ENCODE measurements at regions not wholly inside any gene's neighbourhood (a gene's known extent, or its start where the extent isn't known, plus 50 kb on each side); places are given as distances from the start of the nearest gene placed in this dataset.
"Not testable (repeated sequence)": the region's sequence is repeated elsewhere in the genome, so short reads cannot be mapped to it uniquely, and the experiment has no call there.

DNA sequence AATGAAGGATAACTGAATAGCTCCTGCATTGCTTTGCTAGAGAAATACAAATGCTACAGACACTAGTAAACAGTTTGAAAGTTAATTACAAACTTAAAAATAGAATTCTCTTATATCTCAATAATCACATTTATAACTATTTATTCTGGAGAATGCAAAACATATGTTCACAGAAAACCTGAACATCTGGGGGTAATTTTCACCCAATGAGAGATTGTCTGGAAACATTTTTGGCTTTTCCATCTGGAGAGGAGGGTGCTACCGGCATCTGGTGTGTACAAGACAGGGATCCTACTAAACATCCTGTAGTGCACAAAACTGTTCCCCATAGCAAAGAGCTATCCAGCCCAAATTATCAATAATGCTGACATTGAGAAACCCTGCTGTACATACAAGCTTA is 378.4 kb upstream of the CHORDC1 start:
- no peak for DNase-seq

DNA sequence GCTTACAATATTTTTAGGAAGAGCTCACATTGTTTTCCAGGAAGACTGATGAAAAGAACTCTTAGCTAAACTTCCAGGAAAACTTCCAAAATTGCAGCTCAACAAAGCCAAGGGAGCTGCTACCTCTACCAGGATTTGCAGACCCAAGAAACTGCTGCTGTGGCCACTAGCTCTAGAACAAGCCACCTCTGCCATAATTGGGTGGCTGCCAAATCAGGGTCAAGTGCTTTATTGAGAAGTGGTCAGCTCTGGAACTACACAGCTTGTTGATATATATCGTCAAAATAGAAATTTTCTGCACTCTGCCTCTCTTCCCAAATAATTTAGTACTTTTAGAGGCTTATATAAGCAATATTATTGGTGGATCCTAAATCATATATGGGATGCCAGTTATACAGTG is 371.8 kb upstream of the CHORDC1 start:
- DNase-seq, result peak; percentile 57

DNA sequence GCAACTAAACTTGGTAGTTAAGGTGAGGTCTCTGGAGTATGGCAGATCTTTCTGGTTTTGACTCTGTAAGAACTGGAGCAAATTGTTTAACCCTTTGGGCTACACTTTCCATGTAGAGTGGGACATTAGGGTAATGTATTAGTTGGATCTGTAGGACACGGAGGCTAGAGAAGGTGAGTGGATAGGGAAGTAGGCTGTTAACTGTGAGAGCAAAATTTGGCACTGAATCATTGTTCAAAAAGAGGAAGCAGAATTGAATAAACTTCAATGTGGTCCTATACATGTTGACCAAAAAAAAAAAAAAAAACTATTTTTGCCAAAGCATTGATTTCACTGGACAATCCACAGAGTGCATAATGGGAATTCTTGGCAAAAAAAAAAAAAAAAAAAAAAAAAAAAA is 370.2 kb upstream of the CHORDC1 start:
- peak; percentile 71 for DNase-seq

DNA sequence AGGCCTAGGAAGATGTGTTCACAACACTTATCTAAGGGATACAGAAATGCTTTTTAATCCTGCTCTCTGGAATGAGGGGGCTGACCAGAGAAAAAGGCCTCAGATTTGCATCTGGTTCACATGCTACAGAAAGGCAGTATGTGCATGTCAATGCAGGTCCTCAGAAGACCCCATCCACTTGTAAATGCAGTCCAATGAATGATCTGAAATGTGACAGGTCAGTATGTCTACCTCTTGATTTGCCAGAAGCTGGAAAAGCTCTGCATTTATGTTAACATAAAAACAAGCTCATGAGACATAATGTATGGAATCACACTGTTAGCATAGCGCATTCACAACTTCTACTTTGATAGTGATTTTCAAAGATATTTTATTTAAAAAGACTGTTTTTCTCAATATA is 367.4 kb upstream of the CHORDC1 start:
- no peak for DNase-seq

DNA sequence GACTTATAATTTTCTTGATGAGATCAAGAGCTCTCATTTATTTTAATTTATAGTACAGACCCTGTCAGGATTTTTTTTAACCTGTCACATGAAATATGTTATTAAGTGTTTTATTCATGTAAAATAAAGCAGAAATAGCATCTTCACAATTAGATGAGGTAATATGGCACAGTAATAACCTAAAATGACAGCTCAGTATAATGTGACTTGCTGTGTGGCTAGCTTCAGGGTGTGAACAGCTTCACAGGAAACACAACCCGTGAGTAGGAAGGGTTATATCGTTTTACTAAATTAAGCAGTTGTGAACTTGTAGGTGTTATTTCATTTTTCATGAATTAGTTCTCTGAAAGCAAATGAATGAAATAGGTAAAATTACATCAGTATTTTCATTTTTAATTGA is 366.9 kb upstream of the CHORDC1 start:
- DNase-seq, result no peak

DNA sequence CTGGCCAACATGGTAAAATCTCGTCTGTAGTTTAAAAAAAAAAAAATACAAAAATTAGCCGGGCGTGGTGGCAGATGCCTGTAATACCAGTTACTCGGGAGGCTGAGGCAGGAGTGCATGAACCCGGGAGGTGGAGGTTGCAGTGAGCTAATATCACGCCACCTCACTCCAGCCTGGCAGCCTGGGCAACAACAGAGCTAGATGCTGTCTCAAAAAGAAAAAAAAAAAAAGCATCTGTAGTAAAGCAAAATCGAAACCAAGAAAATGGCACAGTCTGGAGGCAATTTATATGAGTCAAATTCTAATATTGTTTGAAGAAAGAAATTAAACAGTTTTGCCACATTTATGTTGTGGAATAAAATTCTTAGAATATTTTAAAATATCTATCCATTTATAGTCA is 365.0 kb upstream of the CHORDC1 start:
- DNase-seq, result peak; percentile 23

DNA sequence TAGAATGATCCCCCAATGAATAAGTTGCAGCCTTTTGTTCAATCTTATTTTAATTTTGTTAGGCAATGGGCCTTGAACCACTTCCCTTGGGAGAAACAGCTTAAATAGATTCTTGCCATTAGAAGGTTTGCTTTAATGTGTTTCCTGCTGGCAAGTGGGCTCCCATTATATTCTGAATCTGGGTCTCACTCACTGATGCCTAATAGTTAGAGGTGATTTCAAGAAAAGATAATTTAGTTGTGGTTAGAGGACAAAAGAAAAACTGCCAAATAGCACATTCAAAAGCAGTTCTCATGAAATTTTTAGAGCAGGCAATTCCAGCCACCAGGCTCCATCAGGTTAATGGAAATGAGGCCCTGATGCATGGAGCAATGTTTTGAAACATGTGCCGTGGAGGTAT is 362.6 kb upstream of the CHORDC1 start:
- DNase-seq, result no peak

DNA sequence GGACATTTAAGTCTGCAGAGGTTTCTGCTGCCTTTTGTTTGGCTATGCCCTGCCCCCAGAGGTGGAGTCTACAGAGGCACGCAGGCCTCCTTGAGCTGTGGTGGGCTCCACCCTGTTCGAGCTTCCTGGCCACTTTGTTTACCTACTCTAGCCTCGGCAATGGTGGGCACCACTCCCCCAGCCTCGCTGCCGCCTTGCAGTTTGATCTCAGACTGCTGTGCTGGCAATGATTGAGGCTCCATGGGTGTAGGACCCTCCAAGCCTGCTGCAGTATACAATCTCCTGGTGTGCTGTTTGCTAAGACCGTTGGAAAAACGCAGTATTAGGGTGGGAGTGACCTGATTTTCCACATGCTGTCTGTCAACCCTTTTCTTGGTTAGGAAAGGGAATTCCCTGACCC is 360.1 kb upstream of the CHORDC1 start:
- DNase-seq, result not testable (repeated sequence)

DNA sequence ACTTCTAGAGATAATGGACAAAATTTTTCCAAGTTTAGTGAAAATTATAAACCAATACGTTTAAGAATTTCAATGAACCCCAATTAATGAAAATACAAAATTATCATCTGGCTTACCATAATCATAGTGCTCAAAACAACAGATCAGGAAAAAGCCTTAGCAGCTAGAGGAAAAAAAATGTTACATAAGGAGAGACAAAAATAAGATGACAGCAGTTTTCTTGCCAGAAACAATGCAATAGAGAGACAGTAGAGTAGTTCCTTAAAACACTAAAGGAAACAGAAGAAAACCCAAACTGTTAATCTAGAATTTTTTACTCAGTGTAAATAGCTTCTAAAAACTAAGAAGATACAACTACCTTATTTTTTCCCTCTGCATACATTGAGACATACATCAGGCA is 341.7 kb upstream of the CHORDC1 start:
- DNase-seq, result peak; percentile 7

DNA sequence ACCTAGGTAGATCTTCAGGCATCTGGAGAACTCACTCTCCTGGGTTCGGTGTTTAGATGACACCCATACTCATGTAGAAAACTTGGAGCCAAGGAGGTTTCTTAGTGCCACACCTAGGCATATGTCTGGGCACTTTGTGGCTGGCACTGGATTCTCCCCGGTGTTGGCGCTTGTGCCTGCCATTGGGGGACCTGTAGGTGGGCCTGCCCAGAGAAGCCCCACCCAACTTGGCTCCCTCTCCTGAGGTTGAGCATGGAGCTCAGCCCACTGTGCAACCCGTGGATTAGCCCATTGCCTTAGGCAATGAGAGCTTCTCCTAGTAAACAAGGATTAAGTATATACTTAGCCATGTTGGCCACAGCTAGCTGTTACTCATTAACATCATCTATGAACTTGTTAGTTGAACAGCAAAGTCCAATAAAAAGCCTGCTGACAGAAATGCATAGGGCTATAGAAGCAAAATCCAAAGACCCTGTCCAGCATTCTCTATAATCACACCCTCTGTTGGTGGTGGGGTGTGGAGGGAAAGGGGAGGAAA is 335.5 kb upstream of the CHORDC1 start:
- DNase-seq, result no peak

DNA sequence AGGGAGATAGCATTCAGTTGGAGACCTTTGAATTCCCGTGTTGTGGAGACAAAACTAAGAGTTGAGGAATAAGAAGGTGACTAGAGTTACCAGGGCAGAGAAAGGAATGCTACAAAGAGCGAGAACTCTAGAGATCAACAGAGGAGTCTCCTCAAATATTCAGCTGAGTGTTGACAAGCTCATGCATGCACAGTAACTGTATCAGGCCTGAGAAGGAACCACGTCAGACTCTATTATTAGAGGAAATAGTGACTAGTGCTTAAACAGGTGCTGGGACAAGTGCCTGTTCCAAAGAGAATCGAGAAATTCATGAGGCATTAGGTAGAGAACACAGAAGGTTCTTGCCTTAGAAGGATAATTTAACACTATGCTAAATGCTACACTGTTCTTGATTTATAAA is 333.8 kb upstream of the CHORDC1 start:
- DNase-seq, result no peak

DNA sequence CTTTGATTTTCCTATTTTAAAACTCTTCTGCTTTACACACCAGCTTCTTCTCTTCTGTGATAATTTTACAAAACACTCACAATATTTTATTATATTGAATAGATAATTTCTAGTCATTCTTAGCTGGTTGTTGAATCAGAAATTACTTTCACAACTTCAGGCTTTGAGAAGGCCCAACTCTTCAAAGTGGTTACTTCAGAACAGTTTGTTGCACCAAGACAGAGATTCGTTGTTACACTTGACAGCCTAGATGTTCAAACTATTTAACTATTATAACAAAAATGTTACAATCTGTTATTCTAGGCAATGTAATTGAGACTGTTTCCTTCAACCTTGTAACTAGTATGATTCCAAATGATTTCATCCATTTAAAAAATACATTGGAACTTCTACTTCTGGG is 333.2 kb upstream of the CHORDC1 start:
- DNase-seq, result no peak

DNA sequence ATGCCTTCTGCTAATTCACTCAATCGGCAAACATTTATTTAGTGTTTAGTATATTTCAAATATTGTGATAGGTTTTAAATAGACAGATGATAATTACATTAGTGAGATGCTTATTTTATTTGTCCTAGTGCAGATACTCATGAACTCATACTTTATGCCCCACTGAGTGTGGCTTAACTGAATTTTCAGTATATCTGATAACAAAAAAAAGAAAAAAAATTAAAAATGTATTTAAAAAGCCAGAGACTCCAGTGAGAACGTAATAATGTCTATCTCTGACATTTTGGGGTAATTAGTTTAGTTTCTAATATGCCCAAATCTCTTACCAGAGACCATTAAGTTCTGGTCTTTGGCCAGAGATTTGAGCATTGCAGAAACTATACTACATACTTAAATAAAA is 332.6 kb upstream of the CHORDC1 start:
- no peak for DNase-seq

DNA sequence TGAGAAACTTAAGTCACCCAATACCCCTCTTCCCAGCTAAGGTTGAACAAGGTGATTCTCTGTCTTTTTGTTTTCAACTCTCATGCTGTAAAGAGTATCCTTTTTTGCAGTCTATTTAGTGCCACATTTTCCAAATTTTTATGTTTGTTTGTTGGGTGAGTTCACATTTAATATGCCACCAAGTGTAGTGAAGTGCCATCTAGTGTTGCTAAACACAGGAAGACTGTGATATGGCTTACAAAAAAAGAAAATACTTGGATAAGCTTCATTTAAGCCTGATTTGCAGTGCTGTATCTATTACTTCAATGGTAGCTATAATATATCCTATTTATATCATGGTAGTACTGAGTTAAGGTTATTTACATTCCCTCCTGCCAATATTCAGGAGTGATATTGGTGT is 319.2 kb upstream of the CHORDC1 start:
- DNase-seq, result peak; percentile 21

DNA sequence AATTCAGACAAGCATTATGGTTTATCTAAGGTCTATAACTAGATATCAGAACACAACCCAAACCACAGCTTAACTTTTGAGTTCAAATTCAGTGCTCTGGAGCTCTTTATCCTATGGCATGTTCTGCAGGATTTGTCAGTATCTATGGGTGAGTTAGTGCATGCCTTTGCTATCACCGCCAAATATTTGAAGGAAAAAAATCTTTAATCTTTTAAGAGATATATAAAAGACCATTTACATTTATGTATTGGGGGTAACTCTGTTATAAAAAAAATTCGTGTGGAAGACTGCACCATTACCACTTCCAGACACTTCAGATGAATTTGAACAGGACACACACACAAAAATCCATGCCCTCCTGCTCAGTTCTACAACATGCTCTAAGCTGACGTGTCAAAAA is 313.5 kb upstream of the CHORDC1 start:
- no peak for DNase-seq

DNA sequence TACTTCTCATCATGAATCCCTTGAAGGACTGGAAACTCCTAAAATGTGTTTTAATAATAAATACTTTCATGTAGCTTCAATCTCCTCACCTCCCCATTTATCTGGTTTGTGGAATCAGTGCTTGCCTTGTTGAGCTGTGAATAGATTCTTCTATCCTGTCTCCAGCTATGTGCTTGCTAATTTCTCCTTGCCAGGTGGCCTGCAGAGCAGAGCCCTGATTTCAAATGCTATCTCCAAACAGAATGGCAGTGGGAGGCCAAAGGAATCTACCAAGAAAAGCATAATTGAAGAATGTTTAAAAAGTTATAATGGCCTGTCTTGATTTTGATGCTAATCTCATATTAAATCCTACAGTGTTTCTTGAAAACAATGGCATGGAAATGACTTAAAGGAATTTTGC is 309.3 kb upstream of the CHORDC1 start:
- DNase-seq, result no peak

DNA sequence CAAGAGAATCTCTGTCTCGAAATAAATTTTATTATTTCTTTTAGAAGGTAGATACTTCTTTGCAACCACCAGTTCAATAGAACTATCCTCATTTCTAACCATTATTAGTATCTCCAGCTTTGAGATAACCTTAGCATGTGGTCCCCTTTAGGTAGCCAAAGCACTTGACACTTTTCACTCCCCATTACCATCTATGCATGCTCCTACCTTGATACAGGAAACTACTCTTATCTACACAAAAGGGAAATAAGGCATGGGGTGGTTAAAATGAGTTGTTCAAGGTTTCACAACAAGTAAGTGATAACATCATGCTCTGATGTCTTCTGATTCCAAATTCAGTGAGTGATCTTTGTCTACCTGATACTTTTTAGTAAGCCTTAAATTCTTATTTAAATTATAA is 308.2 kb upstream of the CHORDC1 start:
- no peak for DNase-seq

DNA sequence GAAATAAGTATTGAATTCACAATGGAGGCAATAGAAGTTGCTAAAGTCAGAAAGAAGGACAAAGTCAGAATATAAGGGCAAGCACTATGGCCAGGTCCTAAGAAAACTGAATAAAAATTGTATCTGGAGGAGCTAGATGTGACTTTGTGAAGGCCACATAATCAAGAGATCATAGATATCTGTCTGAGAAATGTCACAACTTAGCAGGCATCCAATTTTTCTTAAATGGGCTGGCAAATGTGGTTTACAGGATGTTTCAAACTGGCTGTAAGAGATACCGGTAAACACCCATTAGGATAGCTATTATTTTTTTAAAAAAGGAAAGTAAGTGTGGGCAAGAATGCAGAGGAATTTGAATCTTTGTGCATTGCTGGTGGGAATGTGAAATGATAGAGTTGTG is 303.1 kb upstream of the CHORDC1 start:
- peak; percentile 61 for DNase-seq

DNA sequence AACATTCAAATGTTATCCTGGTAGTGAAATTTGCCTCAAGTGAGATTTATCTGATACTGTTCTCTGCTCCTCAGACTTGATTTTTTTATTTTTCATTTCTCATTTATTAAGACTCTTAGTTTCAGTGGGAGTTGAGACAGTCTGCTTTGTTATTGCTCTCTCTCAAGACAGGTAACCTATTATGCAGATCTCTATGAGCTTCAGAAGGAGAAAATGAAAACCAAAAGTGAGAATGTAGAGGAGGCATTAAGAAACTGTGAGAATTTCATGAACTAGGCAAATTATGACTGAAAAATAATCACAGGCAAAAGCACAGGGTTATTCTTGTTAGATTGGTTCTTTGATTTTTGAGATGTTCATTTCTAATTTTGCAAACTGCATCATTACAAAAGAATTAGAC is 290.0 kb upstream of the CHORDC1 start:
- no peak for DNase-seq

DNA sequence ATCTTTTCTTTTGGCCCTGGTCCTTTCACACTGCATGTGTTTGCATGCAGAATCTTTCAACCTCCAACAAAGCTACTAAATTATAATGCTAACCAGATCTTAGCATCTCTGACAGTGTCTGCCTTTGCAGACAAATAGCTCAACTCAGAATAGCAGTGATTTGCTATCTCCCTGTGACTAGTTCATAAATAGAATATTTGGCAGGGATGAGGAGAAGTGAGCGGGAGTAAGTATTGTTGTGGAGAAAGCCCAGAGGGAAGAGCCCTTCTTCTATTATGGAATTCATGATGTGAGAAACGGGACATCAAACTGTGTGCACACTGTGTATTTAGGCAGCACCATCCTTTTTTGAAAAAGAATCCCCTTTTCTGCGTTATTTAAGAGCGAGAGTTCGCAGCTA is 288.0 kb upstream of the CHORDC1 start:
- no peak for DNase-seq

DNA sequence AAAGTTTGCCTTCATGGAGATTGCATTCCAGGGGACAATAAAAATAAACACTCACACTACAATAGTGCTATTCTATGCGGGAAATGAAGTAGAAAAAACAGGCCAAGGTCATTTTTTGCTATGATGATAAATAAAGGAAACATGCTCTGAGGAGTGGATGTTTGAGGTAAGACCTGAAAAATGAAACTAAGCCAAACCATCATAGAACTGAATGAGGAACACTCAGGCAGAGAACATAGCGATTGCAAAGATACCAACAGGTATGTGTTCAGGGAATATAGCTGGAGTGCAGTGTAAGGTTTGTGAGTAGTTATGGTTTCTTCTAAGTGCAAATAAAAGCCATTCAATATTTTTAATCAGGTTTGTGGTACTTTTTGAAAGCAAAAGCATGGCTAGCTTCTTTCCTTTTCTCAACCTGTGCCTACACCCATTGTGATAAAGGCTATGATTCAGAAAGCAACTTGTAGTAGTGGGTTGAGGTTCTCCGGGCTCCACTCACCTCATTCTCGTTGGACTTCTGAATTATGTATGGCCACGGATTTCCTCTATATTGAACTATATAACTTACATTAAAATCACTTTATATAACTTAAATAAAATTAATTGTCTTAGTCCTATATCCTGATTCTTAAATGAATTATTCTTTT is 278.2 kb upstream of the CHORDC1 start:
- no peak for DNase-seq

DNA sequence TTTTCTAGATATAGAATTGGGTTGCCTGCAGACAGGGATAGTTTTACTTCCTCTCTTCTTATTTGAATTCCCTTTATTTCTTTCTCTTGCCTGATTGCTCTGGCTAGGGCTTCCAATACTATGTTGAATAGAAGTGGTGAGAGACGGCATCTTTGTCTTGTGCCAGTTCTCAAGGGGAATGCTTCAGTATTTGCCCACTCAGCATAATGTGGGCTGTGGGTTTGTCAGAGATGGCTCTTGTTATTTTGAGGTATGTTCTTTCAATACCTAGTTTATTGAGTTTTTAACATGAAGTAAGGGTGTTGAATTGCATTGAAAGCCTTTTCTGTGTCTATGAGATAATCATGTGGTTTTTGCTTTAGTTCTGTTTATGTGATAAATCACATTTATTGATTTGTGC is 273.9 kb upstream of the CHORDC1 start:
- no peak for DNase-seq

DNA sequence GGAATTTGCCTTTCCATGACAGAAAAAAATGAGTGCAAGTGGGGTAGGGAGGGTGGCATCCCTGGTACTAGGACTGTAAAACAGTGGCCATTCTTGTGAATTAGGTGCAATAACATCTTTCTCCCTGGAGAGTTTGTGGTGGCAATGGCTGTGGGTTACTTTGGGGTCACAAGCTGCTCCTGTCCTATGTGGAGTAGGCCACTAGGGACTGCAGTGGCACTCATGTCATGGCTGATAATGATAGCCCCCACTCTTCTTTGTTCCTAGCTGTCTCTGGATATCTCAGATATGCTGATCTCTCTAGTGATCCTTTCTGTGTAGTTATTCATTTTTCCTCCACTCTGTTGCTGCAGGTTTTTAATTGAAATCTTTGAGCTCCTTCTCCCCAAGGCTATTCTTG is 270.5 kb upstream of the CHORDC1 start:
- DNase-seq, result peak; percentile 63

DNA sequence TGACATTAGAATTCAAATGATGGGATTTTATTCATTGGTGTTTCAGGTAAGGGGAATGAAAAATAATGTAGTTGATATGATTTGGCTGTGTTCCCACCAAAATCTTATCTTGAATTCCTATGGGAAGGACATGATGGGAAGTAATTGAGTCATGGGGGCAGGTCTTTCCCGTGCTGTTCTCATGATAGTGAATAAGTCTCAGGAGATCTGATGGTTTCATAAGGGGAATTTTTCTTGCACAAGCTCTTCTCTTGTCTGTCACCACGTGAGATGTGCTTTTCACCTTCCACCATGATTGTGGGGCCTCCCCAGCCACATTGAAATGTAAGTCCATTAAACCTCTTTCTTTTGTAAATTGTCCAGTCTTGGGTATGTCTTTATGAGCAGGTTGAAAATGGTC is 268.6 kb upstream of the CHORDC1 start:
- no peak for DNase-seq

DNA sequence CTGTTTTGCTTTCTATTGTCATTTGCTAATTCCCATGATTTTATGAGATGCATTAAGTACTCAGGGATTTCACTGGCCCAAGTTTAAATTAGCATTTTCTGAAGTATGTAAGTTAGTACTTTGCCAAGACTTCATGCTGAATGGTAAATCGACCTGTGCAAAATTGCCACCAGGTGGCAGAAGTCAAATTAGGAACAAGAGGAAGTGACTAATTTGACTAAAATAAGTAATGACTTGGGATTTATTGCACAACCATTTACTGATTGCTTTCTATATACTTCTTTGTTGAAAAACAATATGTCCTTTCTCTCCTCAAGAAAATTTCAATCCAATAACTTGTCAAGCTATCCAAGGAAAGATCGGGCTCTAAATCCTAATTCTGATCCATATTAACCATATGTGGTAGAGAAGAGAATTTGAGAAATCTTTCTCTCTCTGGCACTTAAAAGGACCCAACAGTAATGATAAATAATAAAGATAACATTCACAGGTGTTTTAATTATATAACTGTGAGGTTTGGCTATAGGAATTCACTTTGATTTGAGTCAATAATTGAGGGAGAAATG is 253.7 kb upstream of the CHORDC1 start:
- peak; percentile 83 for DNase-seq

Data from OCI-M1 (cell line).